Erythroblast (primary cell): ENCODE measurements at regions not wholly inside any gene's neighbourhood (a gene's known extent, or its start where the extent isn't known, plus 50 kb on each side); places are given as distances from the start of the nearest gene placed in this dataset.

ENCODE experiments used
- GATA1 ChIP-seq: IDR thresholded peaks from 2 replicates; pipeline ENCODE4 v1.6.1; 2011; ENCODE audit warnings: low read depth, mild to moderate bottlenecking, control low read depth, low read length, moderate library complexity
- POLR2A ChIP-seq: IDR thresholded peaks from 2 replicates; pipeline ENCODE4 v1.6.1; 2011; ENCODE audit warnings: mild to moderate bottlenecking, low read length

- no peak for TF ChIP-seq POLR2A
- TF ChIP-seq GATA1: no peak
These were observed 148.5 kb downstream of the ISOC1 start for GRCh38 chr5:129243039-129243438.
